Cardiac fibroblast (primary cell): ENCODE measurements at regions not wholly inside any gene's neighbourhood (a gene's known extent, or its start where the extent isn't known, plus 50 kb on each side); places are given as distances from the start of the nearest gene placed in this dataset.
"Not testable (repeated sequence)": the region's sequence is repeated elsewhere in the genome, so short reads cannot be mapped to it uniquely, and the experiment has no call there.

ENCODE experiments used
- DNase-seq, 2 donors: peaks; one replicate each; pipeline versions ENCODE4 v3.0.0 to v3.0.0-alpha.2; 2010; ENCODE audit warnings: low read depth in 2 of 2
- H3K4me3 ChIP-seq, 2 donors: replicated peaks in 1 of 2; 1 replicate in 1 of 2; 2 replicates in 1 of 2; pipeline ENCODE4 v1.5.1; 2011; ENCODE audit warnings: low read depth in 2 of 2, low read length in 2 of 2, mild to moderate bottlenecking in 2 of 2, moderate library complexity in 1 of 2
- TF ChIP-seq, protein P1 (sequence below): IDR thresholded peaks from one replicate; pipeline ENCODE4 v1.5.1; 2011; ENCODE audit warnings: low read depth, mild to moderate bottlenecking, low read length, inconsistent platforms

DNA sequence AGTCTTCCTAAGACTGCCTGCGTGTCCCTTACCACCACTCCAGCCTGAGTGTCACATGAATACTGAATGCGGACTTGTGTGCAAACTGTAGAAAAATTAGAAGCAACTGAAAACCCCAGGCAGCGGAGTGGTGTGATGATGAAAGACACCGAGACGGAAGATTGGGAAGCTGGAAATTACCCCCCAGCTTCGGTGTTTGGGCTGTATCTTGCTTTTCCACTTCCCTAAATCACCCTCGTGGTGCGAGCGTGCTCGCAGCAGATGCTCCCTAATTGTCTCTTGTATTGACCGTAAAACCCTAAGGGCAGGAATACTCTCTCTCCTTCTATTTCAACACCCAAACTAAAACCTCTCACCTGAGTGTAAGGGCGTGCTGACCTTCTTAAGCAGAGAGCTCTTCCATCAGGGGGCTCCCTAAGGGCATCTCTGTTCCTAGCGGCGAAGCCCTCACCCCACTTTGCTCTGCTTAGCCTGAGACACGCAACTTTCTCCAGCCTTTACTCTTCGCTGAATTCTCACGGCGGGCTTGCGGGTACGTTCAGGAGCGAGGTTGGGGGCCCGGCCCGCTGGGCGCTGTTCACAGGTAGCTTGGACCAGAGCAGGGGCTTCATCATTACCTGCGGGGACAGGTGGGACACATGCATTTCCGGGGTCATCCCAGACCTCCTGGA is 62.4 kb downstream of the CRYBB2 start:
- TF ChIP-seq, protein P1, sequence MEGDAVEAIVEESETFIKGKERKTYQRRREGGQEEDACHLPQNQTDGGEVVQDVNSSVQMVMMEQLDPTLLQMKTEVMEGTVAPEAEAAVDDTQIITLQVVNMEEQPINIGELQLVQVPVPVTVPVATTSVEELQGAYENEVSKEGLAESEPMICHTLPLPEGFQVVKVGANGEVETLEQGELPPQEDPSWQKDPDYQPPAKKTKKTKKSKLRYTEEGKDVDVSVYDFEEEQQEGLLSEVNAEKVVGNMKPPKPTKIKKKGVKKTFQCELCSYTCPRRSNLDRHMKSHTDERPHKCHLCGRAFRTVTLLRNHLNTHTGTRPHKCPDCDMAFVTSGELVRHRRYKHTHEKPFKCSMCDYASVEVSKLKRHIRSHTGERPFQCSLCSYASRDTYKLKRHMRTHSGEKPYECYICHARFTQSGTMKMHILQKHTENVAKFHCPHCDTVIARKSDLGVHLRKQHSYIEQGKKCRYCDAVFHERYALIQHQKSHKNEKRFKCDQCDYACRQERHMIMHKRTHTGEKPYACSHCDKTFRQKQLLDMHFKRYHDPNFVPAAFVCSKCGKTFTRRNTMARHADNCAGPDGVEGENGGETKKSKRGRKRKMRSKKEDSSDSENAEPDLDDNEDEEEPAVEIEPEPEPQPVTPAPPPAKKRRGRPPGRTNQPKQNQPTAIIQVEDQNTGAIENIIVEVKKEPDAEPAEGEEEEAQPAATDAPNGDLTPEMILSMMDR, result no peak
- DNase-seq, result no peak

DNA sequence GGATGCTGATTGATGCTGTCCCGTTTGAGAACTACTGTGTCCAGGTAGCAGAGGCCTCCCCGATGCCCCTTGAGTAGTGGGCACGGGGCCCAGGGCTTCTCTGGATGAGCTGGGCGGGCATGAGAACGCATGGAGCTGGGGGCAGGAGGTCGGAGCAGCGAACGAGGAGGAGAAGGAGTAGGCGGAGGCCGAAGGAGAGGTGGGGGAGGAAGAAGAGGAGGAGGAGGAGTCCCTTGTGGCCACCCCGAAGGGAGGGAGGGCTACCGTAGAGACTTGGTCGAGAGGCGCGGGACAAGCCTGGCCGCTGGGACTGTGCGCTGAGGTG is 62.9 kb downstream of the CRYBB2 start:
- TF ChIP-seq, protein P1, result no peak
- H3K4me3 ChIP-seq, result no peak overlapping the region
- DNase-seq, result no peak

More for the DNA sequence above, 62.4 kb downstream of the CRYBB2 start:
- no peak overlapping the region for H3K4me3 ChIP-seq

DNA sequence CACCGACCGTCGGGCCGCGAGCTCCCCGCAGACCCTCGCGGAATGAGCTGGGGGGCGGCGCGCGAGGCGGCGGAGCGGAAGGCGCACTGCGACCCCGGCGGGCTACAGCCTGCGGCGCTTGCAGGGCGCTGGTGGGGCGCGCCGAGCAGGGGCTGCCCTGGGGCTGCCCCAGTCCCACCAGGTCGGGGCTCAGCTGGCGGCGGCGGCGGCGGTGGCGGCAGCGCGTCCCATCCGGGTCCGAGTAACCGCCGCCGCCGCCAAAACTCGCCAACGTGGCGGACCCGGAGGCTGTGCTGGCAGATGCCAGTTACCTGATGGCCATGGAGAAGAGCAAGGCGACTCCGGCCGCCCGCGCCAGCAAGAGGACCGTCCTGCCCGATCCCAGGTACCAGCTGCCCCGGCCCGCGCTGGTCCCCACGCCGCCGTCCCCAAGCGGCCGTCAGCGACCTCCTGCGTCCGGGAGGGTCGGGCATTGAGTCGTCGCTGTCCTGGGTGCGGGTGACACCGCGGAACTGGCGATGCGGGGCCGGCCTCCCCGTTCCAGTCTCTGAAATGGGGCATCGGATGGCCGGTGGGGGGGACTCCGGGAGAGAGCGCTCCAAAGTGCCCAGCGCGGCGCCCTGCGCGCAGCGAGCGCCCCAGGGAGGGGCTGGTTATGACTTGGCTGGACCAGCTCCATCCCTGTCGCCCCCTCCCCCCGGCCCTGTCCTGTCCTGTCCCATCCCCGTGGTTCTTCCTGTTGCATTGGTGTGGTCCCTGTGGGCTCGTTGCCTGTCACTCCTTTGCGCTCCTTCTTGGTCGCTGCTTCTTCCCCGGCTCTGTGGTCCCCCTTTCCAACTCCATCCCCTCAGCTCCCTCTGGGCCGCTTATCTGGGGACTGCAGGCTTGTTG is 63.5 kb downstream of the CRYBB2 start:
- TF ChIP-seq, protein P1, result no peak
- no peak for DNase-seq
- H3K4me3 ChIP-seq, result no peak overlapping the region

DNA sequence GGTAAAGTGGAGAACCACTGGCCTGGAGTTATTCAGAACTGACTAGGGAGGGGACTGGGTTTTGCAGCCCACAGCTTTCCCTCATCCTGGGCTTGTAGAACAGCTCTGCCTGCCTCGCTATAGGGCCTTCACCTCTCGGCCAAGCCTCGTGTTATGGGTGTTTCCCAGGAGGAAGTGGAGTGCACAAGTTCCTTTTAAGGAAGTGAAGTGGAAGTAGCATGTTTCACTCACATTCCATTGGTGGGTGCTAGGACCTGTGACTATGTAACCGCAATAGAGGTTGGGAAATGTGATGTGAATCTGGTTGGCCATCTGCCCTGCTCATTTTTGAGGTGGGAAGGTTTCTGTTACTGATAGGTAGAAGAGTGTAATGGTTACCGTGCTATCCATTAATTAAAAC is 69.0 kb downstream of the CRYBB2 start:
- not testable (repeated sequence) for DNase-seq

DNA sequence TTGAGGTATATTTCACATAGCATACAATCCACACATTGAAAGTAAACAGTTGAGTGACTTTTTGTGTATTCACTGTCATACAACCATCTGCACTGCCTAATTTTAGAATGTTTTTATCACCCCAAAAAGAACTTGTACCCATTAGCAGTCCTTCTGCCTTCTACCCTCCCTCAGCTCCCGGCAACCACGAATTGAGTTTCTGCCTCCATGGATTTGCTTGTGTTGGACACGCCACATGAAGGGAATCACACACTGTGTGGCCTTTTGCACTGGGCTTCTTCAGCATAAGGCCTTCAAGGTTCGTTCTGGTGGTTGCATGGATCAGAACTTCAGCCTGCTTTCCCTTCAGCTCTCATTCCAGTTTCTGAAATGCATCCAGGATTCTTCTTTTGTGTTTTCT is 82.5 kb downstream of the CRYBB2 start:
- not testable (repeated sequence) for H3K4me3 ChIP-seq, DNase-seq

More for the DNA sequence above, 69.0 kb downstream of the CRYBB2 start:
- H3K4me3 ChIP-seq, result not testable (repeated sequence)

DNA sequence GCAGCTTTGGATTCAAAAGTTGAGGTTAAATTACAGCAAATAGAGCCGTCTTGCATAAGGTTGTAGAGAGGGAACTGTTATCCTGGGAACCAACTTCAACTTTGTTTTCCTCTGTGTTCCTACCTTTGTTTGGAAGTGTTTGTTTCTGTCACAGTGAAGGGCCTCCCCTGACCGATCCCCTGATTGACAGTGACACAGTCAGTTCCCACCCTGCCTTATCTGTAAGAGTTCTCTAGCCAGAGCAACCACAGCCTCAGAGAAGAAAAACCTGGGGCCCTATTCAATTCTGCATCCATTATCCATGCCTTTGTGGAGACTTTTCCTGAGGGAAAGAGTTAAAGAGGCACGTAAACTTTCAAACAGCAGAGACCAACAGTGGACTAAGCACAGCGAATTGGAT is 90.1 kb downstream of the CRYBB2 start:
- not testable (repeated sequence) for H3K4me3 ChIP-seq, DNase-seq

DNA sequence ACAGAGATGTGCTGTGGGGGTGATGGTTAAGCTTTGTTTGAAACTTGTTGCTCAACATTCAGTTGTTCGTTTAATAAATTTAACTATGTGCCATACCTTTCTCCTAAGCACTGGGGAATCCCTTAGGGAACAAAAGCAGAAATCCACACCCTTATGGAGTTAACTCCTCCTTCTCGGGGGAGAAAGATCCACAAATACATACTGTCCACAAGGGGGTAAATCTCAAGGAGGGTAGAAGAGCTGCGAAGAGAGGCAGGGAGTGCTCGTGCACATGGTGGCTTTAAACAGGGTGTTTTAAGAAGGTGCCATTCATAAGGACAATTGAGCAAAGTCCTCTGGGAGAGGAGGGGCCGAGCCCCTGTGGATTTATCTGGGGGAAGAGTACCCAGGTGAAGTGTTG is 92.5 kb downstream of the CRYBB2 start:
- not testable (repeated sequence) for H3K4me3 ChIP-seq, DNase-seq

DNA sequence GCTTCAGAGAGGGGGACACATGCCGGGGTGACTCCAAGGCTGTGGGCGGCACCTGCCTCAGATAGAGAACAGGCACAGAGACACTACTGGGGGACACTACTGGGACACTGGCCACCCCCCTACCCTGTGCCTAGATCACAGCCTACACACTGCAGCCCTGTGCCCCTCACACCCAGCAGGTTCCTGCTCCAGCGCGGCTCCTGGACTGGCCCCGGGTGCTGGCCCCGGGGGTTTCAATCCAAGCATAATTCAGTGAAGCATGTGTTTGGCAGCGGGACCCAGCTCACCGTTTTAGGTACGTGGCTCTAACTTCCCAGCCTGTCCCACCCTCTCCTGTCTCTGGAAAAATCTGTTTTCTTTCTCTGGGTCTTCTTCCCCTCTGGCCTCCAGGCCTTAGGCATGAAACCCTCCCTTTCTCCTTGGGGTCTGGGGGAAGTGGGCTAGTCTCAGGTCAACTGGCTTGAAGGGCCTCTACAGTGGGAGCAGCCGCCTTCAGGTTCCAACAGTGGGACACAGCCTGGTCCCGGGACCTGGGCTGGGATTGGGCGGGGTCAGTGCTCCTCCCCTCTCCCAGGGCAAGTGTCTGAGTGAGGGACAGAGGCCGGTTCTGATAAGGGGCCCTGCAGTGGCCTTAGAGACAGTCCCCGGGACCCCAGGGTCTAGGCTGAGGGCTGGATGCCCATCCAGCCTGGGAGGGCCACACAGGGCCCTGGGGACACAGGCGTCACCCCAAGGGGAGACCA is 98.8 kb downstream of the CRYBB2 start:
- TF ChIP-seq, protein P1, result no peak
- no peak for DNase-seq
- no peak overlapping the region for H3K4me3 ChIP-seq
